K562 (cell line): ENCODE measurements at regions not wholly inside any gene's neighbourhood (a gene's known extent, or its start where the extent isn't known, plus 50 kb on each side); places are given as distances from the start of the nearest gene placed in this dataset.

Experiments
- CBX3 ChIP-seq, 2 experiments: IDR thresholded peaks; 1 replicate in 1 of 2; 2 replicates in 1 of 2; pipeline ENCODE4 v1.6.1; 2012; ENCODE audit warnings: inconsistent platforms in 2 of 2, low read length in 2 of 2, borderline replicate concordance in 1 of 2, control low read depth in 1 of 2
- ZNF274 ChIP-seq: IDR thresholded peaks from 2 replicates; pipeline ENCODE4 v1.6.1; 2011; ENCODE audit warnings: low read depth, mild to moderate bottlenecking, low read length, moderate library complexity, borderline replicate concordance

GRCh38 chr6:91941838-91942237 lies 1355.0 kb upstream of the MAP3K7 start:
- no peak for TF ChIP-seq CBX3 (IDR thresholded peaks at IDR 0.05; ENCODE audit: borderline replicate concordance in 1 of 2, low read length in 2 of 2)
- TF ChIP-seq ZNF274, result no peak
